Fibroblast of lung (primary cell): ENCODE measurements at regions not wholly inside any gene's neighbourhood (a gene's known extent, or its start where the extent isn't known, plus 50 kb on each side); places are given as distances from the start of the nearest gene placed in this dataset.

Experiments
- DNase-seq, 2 donors: peaks; one replicate each; pipeline versions ENCODE4 v3.0.0 to v3.0.0-alpha.2; 2010; ENCODE audit warnings: low read depth in 2 of 2
- H2AFZ ChIP-seq: 2 replicates; pipeline ENCODE4 v1.5.1; 2012; ENCODE audit warnings: low read length, control low read depth, inconsistent platforms
- H3K27ac ChIP-seq: 2 replicates; pipeline ENCODE4 v1.5.1; 2011; ENCODE audit warnings: low read length, control low read depth; ENCODE audit not compliant: insufficient read depth
- H3K27me3 ChIP-seq: 2 replicates; pipeline ENCODE4 v1.5.1; 2011; ENCODE audit warnings: mild to moderate bottlenecking, low read length; ENCODE audit not compliant: control insufficient read depth, insufficient read depth
- H3K36me3 ChIP-seq: 2 replicates; pipeline ENCODE4 v1.5.1; 2011; ENCODE audit warnings: low read length; ENCODE audit not compliant: control insufficient read depth, insufficient read depth
- H3K4me1 ChIP-seq: 2 replicates; pipeline ENCODE4 v1.5.1; 2011; ENCODE audit warnings: low read length; ENCODE audit not compliant: control insufficient read depth, insufficient read depth; ENCODE audit errors: extremely low read depth
- H3K4me2 ChIP-seq: 2 replicates; pipeline ENCODE4 v1.5.1; 2011; ENCODE audit warnings: low read length, control low read depth; ENCODE audit not compliant: insufficient read depth; ENCODE audit errors: extremely low read depth
- H3K4me3 ChIP-seq, 4 experiments: fragments of 200-600 bp in 1 of 4; sonication (generic) in 1 of 4; replicated peaks in 1 of 4; 2 replicates each; pipeline ENCODE4 v1.5.1; 2011 to 2016; ENCODE audit warnings: low read length in 4 of 4, low read depth in 3 of 4, mild to moderate bottlenecking in 3 of 4, control low read depth in 2 of 4, inconsistent platforms in 1 of 4, mixed read lengths in 1 of 4; ENCODE audit not compliant: insufficient read depth in 1 of 4; ENCODE audit errors: control extremely low read depth in 1 of 4
- H3K79me2 ChIP-seq: 2 replicates; pipeline ENCODE4 v1.5.1; 2012; ENCODE audit warnings: mild to moderate bottlenecking, low read length, inconsistent platforms; ENCODE audit not compliant: control insufficient read depth, insufficient read depth
- H3K9ac ChIP-seq: 2 replicates; pipeline ENCODE4 v1.5.1; 2011; ENCODE audit warnings: mild to moderate bottlenecking, low read length, control low read depth; ENCODE audit not compliant: insufficient read depth
- H3K9me3 ChIP-seq: 2 replicates; pipeline ENCODE4 v1.5.1; 2012; ENCODE audit warnings: low read depth, low read length; ENCODE audit not compliant: control insufficient read depth, insufficient read depth
- H4K20me1 ChIP-seq: 2 replicates; pipeline ENCODE4 v1.5.1; 2011; ENCODE audit warnings: low read length; ENCODE audit not compliant: control insufficient read depth, insufficient read depth; ENCODE audit errors: extremely low read depth
- EZH2 ChIP-seq: IDR thresholded peaks from 2 replicates; pipeline ENCODE4 v1.5.1; 2012; ENCODE audit warnings: low read length, control low read depth, mild to moderate bottlenecking; ENCODE audit errors: missing control alignments
- TF ChIP-seq, protein P1 (sequence below), 2 donors: IDR thresholded peaks in 1 of 2; conservative IDR thresholded peaks in 1 of 2; 1 replicate in 1 of 2; 2 replicates in 1 of 2; pipeline ENCODE4 v1.5.1; 2011 to 2012; ENCODE audit warnings: low read length in 2 of 2, control low read depth in 1 of 2, inconsistent platforms in 1 of 2, low read depth in 1 of 2, mild to moderate bottlenecking in 1 of 2

DNA sequence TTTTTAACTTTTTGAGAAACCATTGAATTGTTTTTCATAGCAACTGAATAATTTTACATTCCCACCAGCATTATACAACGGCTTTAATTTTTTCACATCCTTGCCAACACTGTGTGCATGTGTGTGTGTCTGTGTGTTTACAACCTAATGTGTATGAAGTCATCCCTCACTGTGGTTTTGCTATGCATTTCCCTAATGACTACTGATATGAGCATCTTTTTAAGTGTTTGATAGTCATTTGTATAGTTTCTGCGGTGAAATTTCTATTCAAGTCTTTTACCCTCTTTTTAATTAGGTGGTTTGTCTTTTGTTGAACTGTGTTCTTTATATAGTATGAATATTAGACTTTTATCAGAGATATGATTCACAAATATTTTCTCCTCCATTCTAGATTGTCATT is 263.1 kb upstream of the COX7C start:
- no peak for DNase-seq
- Histone ChIP-seq H3K9me3 (no peaks in the 10 kb centered on the region), H3K36me3 (no peaks in the 10 kb centered on the region), H3K4me1 (no peaks in the 10 kb centered on the region), H3K9ac (no peak overlapping the region), H3K79me2 (no peaks in the 10 kb centered on the region), H3K27me3 (no peaks in the 10 kb centered on the region), H2AFZ (no peak overlapping the region), H3K4me2 (no peak overlapping the region), H3K4me3 (no peak overlapping the region), H3K27ac (no peak overlapping the region), H4K20me1 (no peaks in the 10 kb centered on the region)
- no peak for TF ChIP-seq EZH2
- TF ChIP-seq, protein P1, sequence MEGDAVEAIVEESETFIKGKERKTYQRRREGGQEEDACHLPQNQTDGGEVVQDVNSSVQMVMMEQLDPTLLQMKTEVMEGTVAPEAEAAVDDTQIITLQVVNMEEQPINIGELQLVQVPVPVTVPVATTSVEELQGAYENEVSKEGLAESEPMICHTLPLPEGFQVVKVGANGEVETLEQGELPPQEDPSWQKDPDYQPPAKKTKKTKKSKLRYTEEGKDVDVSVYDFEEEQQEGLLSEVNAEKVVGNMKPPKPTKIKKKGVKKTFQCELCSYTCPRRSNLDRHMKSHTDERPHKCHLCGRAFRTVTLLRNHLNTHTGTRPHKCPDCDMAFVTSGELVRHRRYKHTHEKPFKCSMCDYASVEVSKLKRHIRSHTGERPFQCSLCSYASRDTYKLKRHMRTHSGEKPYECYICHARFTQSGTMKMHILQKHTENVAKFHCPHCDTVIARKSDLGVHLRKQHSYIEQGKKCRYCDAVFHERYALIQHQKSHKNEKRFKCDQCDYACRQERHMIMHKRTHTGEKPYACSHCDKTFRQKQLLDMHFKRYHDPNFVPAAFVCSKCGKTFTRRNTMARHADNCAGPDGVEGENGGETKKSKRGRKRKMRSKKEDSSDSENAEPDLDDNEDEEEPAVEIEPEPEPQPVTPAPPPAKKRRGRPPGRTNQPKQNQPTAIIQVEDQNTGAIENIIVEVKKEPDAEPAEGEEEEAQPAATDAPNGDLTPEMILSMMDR (conservative IDR thresholded peaks at IDR 0.05 in 1 of 2, IDR thresholded peaks at IDR 0.05 in 1 of 2; ENCODE audit: low read depth in 1 of 2, low read length in 2 of 2), result no peak

DNA sequence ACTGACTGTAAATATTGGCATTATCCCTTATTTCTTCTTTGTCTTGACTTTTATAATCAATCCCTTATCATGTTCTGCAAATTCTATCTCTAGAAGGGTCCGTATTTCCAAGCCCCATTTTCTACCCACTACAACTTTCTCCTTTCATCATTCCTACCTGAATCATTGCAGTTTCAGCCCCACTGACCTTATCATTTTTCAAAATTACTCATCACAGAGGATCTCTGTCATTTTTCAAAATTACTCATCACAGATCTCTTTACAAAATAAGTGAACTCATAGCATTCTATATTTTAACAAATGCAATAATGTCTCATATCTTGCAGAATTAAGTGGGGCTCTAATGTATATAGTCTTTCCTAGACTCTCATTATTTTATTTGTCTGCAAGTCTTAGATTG is 256.9 kb upstream of the COX7C start:
- no peak overlapping the region for H3K4me2 ChIP-seq
- no peak for DNase-seq
- H3K27me3 ChIP-seq, result no peaks in the 10 kb centered on the region
- H3K9ac ChIP-seq, result no peak overlapping the region
- H3K79me2 ChIP-seq, result no peaks in the 10 kb centered on the region
- TF ChIP-seq, protein P1 (conservative IDR thresholded peaks at IDR 0.05 in 1 of 2, IDR thresholded peaks at IDR 0.05 in 1 of 2; ENCODE audit: low read depth in 1 of 2, low read length in 2 of 2), result no peak
- no peak for TF ChIP-seq EZH2
- no peaks in the 10 kb centered on the region for H4K20me1 ChIP-seq
- no peaks in the 10 kb centered on the region for H3K36me3 ChIP-seq
- H3K4me3 ChIP-seq, result no peak overlapping the region
- H3K9me3 ChIP-seq, result no peaks in the 10 kb centered on the region
- no peak overlapping the region for H3K27ac ChIP-seq
- no peak overlapping the region for H2AFZ ChIP-seq
- H3K4me1 ChIP-seq, result no peaks in the 10 kb centered on the region

DNA sequence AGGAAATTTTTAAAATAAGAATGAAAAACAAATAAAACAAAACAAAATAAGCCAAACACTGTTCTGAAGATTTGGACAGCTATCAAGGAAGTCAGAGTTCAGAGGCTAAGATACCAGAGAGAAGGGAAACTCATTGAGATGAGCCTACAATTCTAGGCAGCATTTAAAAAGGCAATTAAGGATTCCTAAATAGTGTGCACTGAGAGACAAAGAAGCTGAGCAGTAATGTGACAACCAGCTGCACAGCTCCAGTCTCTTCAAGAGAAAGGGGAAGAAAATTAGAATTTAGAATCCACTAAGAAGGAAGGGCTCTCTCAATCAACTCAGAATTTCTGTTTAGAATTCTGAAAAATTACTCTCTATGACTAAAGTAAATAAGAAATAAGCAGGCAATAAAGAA is 246.7 kb upstream of the COX7C start:
- Histone ChIP-seq H3K27ac (no peak overlapping the region), H3K4me1 (no peaks in the 10 kb centered on the region), H3K36me3 (no peaks in the 10 kb centered on the region), H3K9me3 (no peaks in the 10 kb centered on the region), H3K4me3 (no peak overlapping the region), H3K9ac (no peak overlapping the region), H3K79me2 (no peaks in the 10 kb centered on the region), H2AFZ (no peak overlapping the region), H4K20me1 (no peaks in the 10 kb centered on the region), H3K27me3 (no peaks in the 10 kb centered on the region), H3K4me2 (no peak overlapping the region)
- DNase-seq, result no peak
- no peak for TF ChIP-seq EZH2
- TF ChIP-seq, protein P1 (conservative IDR thresholded peaks at IDR 0.05 in 1 of 2, IDR thresholded peaks at IDR 0.05 in 1 of 2; ENCODE audit: low read depth in 1 of 2, low read length in 2 of 2), result no peak
